ENCODE measurements at regions not wholly inside any gene's neighbourhood (a gene's known extent, or its start where the extent isn't known, plus 50 kb on each side); places are given as distances from the start of the nearest gene placed in this dataset.

- TF ChIP-seq PBX3 (CRISPR knock-in tag; IDR thresholded peaks at IDR 0.05), result no peak
These were observed 194.7 kb downstream of the BCL11B start (continued) for GRCh38 chr14:99077076-99077843.

- CTCF ChIA-PET, result no interaction called here
These were observed 194.2 kb downstream of the BCL11B start for GRCh38 chr14:99077844-99078236.

GRCh38 chr14:99078426-99078825 lies 193.6 kb downstream of the BCL11B start:
- CTCF ChIA-PET, result no interaction called here
- Histone ChIP-seq H3K4me3 (ENCODE audit: low read depth, low read length) (no peak overlapping the region), H3K9me3 (ENCODE audit: control insufficient read depth, insufficient read depth, low read depth, low read length) (no peaks in the 10 kb centered on the region), H3K4me1 (ENCODE audit: control insufficient read depth, insufficient read depth, low read length) (no peaks in the 10 kb centered on the region), H3K27ac (ENCODE audit: extremely low read depth, low read depth, low read length) (no peak overlapping the region), H3K36me3 (ENCODE audit: control insufficient read depth in 2 of 2, insufficient read depth in 1 of 2, low read length in 2 of 2) (no peaks in the 10 kb centered on the region)
- POLR2A ChIA-PET, result no interaction called here
- TF ChIP-seq ZNF202 (tag by site-specific recombination; IDR thresholded peaks at IDR 0.05; ENCODE audit: borderline replicate concordance), result no peak
- no peak for TF ChIP-seq GFI1B (tag by site-specific recombination; IDR thresholded peaks at IDR 0.05)
- TF ChIP-seq CTCF (tag by site-specific recombination; IDR thresholded peaks at IDR 0.05), result no peak
- no peak for TF ChIP-seq ZNF138 (tag by site-specific recombination; IDR thresholded peaks at IDR 0.05; ENCODE audit: borderline replicate concordance)
- no peak for TF ChIP-seq KLF9 (tag by site-specific recombination; IDR thresholded peaks at IDR 0.05; ENCODE audit: low read depth)
- TF ChIP-seq ZBTB44 (tag by site-specific recombination; IDR thresholded peaks at IDR 0.05), result no peak
- TF ChIP-seq ZNF837 (tag by site-specific recombination; IDR thresholded peaks at IDR 0.05), result no peak

More at GRCh38 chr14:99077844-99078236, 194.2 kb downstream of the BCL11B start:
- no peaks in the 10 kb centered on the region for H3K9me3 ChIP-seq (ENCODE audit: control insufficient read depth, insufficient read depth, low read depth, low read length)
- no peaks in the 10 kb centered on the region for H3K36me3 ChIP-seq (ENCODE audit: control insufficient read depth in 2 of 2, insufficient read depth in 1 of 2, low read length in 2 of 2)
- H3K4me1 ChIP-seq (ENCODE audit: control insufficient read depth, insufficient read depth, low read length), result no peaks in the 10 kb centered on the region
- H3K27ac ChIP-seq (ENCODE audit: extremely low read depth, low read depth, low read length), result no peak overlapping the region
- POLR2A ChIA-PET, result no interaction called here
- no peak overlapping the region for H3K4me3 ChIP-seq (ENCODE audit: low read depth, low read length)
- TF ChIP-seq ZNF654 (tag by site-specific recombination; IDR thresholded peaks at IDR 0.05; ENCODE audit: low read depth) (no peak), ZNF704 (tag by site-specific recombination; IDR thresholded peaks at IDR 0.05) (no peak), ZNF473 (tag by site-specific recombination; IDR thresholded peaks at IDR 0.05) (no peak), IKZF3 (tag by site-specific recombination; IDR thresholded peaks at IDR 0.05) (no peak), PRDM10 (tag by site-specific recombination; IDR thresholded peaks at IDR 0.05) (no peak), INSM2 (tag by site-specific recombination; IDR thresholded peaks at IDR 0.05) (no peak), ZNF324 (tag by site-specific recombination; IDR thresholded peaks at IDR 0.05) (no peak), SCRT2 (tag by site-specific recombination; IDR thresholded peaks at IDR 0.05) (no peak), ZNF140 (tag by site-specific recombination; IDR thresholded peaks at IDR 0.05) (no peak), YY1 (tag by site-specific recombination; IDR thresholded peaks at IDR 0.05) (no peak)
